GM19468 (cell line): ENCODE measurements at regions not wholly inside any gene's neighbourhood (a gene's known extent, or its start where the extent isn't known, plus 50 kb on each side); places are given as distances from the start of the nearest gene placed in this dataset.

ENCODE experiments used
- ATAC-seq: cut with Tn5 transposase; IDR thresholded peaks from one replicate; pipeline ENCODE4 v1.9.1; 2021; ENCODE audit warnings: mild to moderate bottlenecking, moderate library complexity, moderate number of reproducible peaks; ENCODE audit not compliant: unreplicated experiment; ENCODE audit errors: extremely low read depth

DNA sequence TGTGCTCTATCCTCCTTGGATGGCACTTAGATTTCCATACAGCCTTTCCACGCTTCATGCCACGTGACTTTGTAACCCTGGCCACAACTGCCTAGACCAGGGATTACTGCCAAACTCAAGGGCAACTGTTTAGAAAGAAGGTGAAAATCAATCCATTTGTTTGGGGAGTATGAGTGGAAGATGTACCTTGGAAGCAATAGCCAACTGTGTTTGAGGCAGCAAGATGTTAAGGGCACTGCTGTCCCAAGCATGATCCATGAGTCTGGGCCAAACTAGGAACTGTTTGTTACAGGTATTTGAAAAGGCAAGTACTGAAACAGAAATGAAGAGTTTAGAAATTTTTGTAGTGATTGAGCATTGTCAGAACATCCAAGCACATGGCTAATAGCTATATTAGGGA lies 138.9 kb downstream of the CDC42EP3 start:
- no peak for ATAC-seq

DNA sequence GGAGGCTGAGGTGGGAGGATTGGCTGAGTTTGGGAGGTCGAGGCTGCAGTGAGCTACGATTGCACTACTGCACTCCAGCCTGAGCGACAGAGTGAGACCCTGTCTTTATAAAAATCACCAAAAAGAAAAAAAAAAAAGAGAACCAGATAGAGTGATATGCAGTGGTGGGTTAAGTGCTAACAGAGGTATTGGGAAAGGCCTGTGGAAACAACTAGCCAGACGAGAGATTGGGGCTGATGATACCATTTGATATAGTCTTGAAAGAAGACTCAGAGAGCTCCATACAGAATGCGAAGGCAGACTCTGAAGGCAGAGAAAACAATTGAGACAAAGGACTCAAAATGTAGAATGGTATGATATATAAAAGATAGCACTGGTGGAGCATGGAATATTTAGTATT lies 134.1 kb downstream of the CDC42EP3 start:
- ATAC-seq: no peak

DNA sequence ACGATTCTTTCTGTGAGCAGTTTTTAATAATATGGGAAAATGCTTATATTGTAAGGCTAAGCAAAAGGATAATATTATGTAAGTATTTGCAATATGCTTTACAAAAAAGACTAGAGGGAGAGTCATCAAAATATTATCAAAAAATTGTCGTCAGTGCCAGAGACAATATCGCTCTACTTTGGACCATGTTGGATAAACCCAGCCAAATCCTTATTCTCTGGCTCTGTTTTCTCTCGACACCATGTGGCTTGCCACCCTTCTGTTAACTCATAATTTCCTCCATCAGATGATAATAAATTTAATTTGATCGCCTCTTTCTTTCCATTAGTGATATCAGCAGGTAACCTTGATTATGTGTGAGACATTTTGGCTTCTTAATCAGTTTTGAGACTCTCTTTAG lies 129.9 kb downstream of the CDC42EP3 start:
- no peak for ATAC-seq

DNA sequence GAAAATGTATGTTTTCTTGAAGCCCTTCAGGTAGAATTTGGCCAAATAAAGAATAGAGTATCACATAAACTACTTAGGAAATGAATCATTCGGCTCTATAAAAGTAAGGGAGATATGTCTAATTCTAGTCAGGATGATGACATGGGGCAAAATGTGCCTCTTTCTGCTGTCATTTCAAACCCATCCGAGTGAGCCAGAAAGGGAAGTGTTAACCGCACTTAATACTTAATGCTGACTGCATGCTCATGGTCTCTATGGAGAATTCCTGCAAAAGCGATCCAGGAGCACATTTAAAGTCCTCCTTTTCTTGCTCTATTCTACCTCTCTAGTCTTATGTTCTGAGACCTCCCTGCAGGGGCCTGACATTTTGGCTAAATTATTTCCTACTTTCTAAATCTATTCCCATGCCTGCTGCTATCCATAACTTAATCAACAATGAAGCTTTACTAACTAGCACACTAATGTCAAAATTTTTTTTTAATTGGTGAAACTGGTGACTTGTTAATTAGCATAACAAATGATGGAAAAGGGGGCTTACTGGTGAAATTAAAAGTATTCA lies 127.4 kb downstream of the CDC42EP3 start:
- no peak for ATAC-seq

DNA sequence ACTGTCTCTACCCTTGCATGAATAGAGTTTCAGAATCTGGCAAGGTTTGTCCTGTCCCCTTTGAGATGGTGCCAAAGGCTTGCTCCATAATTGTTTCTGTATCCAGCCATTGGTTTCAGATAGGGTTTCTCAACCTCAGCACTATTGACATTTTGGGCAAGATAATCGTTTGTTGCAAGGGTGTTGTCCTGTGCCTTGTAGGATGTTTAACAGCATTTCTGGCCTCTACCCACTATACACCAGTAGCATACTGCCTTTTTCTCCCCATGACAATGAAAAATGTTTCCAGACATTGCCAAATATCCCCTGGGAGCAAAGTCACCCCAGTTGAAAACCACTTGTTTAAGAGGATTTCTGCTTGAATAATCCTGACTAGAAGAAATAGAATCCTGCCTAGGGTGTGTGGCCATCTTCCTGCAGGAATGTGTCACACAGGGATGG lies 126.8 kb downstream of the CDC42EP3 start:
- no peak for ATAC-seq

DNA sequence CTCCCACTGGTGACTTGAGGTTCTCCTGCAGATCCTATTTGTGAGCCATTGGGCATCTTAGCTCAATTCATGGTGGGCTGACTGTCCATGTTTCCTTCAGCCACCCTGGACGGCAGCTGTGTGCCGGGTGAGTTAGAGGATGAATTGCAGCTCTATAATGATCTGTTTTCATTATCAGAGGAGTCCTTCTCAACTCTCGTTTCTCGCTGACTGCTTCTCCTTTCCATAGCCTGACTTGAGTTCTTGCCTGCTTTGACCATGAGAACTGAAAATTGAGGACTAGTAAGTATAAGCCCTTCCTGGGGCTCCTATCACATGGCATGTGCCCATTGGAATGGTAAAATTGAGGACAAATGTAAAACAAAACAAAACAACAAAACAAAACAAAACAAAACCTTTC lies 121.8 kb downstream of the CDC42EP3 start:
- ATAC-seq: no peak

DNA sequence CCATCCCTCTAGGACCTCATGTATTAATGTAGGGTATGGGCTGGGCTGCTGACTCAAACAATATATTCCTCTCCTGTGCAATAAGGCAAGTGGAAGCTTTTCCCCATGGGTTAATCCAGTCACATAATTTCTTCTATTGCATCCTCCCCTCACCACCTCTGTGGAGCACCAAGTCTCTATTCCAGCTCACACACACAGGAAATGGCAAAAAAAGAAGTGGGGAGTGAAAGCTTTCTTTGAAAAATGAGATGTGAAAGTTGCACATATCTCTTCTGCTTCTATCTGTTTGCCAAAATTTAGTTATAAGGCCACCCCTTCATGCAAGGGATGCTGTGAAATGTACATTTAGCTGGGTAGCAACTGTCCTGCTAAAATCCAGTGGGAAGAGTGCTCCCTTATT lies 121.3 kb downstream of the CDC42EP3 start:
- ATAC-seq: no peak

DNA sequence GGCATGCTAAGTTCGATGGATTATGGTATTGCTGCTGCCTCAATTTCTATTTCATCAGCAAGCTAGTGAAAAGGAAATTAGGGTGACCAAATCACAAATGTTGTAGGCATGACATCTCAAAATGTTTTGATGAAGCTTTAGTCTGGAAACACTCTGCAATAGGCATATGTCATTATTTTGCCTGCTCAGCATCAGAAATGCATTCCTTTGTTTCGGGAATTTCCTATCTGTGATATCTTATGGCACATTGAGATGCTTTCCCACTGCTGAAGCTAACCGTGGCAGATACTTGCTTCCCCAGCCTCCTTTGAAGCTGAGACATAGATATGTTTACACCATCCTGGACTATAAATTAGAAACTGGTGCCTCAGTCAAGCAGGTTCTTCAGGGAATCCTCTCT lies 119.7 kb downstream of the CDC42EP3 start:
- ATAC-seq: no peak

DNA sequence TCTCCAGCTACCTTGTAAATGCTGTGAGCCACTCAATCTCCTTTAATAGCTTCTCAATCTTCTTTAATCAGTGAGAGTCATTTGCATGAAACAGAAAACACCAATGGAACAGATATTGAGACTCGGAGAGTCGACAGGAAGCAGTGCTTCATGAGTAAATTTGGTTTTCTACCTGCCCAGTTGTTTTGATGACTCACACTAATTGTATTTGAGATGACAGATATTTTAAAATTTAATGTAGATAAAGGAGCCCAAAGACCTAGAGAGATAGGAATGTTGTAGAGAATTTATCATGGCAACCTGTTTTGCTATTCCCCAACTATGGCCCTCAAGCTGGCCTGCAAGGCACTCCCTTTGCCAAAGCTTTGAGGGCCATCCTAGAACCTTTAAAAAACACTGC lies 119.1 kb downstream of the CDC42EP3 start:
- no peak for ATAC-seq

DNA sequence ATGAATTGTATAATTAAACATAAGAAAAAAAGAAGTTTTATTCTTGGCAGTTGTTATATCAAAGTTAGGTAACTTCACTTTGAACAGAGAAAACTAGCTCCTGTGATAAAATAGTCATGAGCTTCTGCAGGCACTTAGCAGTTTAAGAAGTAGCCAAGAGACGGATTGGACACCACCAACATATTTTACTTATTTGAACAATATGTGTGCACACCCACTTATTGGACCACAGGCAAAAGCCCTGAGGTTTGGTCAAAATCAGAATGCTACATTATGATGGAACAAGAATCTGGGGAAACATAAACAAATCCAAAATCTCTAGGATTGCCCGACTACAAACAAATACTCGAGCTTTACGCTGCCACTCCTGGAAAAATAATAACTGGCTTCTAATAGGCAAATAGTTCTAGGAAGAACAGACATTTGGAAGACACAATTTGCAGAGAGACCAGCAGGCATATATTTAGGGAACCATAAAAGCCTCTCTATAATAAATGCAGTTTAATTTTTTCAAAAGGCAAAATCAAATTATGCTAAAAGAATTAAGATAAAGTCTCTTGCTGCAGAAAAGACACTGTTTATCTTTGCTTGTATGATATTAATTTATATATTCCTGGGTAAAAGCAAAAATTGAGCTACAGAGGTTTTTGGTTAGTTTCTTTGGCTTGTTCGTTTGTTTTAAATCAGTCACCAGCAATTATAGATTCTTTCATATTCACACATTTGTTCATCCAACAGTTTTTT lies 117.9 kb downstream of the CDC42EP3 start:
- ATAC-seq: no peak

DNA sequence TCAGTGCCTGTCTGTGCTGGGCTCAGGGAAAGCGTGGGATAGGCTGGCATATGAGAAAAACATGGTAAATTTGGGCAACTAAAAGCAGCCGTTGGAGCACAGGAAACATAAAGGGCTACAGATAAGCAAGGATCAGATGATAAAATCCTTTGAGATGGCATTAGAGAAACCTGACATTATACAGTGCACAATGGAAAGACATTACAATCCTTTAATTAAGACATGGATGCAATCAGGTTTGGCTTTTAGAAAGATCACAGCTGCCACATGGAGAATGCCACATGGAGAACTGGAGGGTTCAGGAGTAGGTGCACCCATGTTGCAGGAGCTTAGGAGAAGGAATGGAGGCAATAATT lies 117.3 kb downstream of the CDC42EP3 start:
- no peak for ATAC-seq

DNA sequence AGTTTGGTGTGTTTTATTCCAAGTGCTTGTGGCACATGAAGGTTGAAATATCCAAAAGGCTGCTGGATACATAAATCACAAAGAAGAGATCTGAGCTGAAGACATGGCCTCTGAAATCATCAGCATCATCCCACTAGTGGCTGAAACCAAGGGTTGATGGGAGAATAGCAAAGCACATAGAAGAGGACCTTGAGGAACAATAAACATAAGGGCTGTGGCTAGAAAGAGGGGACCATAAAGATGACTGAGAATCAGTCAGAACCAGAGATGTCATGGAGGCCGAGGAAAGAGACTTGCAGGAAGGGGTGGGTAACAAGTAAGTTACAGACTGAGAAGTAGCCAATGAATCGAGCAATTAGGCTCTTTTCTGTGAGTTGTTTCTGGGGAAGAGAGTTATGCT lies 116.8 kb downstream of the CDC42EP3 start:
- no peak for ATAC-seq

DNA sequence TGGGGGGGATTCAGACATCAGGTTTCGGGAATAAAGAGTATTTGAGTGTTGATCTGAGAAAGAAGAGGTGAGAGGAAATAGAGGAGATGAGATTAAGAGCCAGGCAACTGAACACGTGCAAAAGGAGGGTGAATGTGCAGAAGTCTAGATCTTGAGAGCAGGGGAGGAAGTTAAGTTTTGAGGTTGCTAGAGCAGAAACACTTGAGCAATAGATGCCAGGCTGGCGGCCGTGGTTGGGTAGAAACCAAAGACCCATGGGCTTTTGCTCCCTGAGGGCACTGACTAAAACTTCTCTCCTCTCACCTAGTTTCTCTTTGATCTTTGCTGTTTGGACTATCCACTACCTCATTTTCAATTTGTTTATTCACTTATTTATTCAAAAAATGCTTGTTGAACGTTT lies 116.0 kb downstream of the CDC42EP3 start:
- ATAC-seq: peak; percentile 35

DNA sequence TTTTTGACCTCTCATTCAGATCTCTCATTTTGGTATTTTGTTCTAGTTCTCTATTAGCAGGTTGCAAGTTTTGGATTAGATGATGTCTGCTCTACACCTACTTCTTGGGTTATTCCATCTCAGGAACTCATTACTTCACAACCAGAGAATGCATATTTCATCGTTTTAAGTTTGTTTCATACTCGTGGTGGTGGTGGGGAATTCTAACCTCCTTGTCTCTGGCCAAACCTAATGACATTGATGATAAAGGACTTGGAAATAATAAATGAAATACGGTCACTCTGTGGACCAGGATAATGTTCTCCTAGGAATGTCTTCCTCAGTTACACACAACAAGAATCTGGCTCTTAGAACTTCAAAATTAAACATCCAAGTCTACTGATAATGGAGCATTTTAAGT lies 115.2 kb downstream of the CDC42EP3 start:
- ATAC-seq: no peak

DNA sequence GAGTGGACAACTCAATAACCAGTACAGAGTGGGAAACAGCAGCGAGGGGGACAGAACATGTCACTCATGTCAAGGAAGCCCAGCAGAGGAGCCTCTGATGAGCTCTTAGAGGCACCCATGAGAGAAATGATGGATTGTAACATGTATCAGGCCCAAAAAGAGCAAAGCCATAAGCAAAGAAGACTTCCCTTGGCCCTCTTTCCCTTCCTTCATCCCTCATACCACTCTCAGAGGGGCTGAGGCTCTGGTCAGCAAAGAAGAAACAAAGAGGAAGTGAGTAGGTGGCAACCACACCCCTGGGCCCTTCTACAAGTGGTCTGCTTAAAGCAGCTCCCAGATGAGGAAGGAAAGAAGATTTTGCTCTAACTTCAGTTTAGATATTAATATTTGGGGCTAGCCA lies 112.8 kb downstream of the CDC42EP3 start:
- no peak for ATAC-seq

DNA sequence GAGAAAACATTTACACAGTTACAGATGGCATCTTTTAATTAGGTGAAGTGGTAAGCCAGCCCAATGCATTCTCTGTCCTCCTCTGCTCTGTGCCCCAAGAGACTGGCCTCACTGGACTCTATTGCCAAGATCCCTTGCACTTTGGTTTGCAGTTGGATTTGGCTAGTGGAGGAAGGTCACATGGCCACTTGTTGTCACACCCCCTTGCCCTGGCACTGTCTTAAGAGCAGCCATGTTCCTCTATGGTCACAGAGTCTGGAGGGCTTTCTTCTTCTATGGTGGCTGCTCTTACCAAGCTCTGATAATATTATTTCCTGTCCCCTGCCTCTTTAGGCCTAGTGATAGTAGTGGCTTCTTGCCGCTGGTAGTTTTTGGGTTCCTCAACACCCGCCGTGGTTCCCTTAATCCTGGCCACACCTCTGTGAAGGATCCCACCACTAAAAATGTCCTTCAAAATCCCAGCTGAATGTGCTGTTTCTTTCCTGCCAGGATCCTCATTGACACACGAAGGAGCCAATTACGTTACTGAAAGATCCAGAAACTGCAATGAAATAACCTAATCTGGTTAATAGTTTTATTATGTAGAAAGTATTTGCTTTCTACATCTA lies 111.1 kb downstream of the CDC42EP3 start:
- ATAC-seq: no peak

DNA sequence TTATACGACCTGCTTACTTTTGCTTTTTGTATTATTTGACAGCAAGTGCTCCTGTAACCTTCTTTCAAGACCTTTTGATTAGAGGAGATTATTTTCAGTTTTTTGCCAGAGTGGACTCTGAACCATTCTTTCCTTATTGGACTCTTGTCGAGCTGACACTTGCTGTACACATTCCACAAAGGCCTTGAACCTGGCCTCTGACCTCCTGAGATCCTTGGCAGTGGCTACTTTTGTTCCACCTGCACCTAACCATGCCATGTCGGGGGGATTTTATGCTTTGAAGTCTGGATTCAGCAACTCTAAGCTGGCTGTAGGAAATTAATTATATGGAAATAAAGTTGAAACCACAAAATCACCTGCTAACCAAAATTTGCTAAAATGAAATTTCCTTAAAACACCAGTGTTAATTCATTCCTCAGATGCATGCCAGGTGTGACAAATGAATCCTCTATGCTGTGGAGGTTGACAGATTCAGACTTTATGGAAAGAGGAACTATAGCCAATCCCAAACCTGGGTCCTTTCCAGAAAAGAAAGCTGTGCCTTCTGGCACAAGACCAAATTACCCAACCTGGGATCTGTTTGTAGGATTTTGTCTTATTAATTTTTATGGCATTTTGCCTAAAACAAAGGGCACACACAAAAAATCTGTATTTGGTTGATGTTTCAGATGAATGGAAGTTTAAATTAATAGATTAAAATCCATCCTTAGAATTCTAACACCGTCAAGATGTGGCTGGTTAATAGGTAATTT lies 110.4 kb downstream of the CDC42EP3 start:
- no peak for ATAC-seq

DNA sequence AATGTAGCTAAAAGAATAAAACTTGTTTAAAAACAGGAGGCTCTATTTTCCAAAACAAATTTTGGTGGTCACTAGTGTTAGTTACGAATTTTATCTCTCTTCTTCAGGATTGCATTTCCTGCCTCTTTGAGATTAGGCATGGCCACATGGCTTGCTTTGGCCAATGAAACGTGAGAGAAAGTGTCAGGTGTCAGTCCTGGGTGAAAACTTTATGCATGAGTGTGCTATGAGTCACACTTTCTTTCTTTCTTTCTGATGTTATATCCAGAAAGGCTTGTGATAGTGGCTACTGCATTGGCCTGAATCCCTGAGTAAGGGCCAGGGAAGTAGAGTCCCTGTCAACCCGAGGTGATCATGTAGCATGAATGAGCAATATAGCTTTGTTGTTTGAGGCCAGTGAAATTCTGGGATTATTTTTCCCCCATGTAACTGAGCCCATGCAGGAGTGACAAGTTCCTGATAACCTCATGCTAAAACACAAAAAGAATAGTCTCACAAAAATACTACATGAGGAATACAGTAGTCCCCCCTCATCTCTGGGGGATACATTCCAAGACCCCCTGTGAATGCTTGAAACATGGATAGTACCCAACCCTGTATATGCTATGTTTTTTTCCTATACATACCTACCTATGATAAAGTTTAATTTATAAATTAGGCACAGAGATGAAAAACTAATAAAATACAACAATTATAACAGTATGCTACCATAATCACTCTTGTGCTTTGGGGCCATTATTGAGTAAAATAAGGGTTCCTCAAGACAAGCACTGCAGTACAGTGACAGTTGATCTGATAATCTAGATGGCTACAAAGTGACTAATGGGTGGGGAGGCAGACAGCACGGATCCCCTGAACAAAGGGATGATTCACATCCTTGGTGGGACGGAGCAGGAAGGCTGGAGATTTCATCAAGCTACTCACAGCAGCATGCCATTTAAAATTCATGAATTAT lies 109.5 kb downstream of the CDC42EP3 start:
- ATAC-seq: peak; percentile 68

DNA sequence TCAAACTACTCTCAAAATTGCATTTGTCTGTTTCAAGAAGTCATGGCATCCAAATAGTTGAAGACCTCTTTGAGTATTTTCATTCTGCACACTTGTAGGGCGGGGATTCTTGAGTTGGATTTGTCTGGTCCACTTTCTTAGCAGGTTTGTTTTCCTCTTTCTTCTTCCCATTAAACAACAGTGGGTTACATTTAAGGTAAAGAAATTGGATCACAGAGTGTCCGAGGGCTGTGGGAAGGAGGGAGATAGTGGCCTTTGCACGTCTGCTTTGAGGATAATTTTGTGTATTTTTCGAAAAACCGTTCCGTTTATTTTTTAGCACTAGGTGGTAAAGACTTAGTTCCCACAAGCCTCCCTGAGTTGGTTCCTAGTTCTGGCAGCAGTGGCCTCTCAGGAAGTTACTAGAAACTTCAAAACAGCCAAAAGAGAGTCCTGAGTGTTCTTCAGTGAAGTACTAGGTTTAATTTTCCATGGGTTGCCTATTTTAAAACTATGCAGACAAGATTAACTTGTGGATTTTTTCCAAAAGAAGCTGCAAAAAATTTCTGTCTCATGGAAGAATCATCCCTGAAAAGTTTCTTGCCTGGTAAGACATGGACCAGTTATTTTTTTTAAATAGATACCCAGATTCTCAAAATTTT lies 107.9 kb downstream of the CDC42EP3 start:
- no peak for ATAC-seq

DNA sequence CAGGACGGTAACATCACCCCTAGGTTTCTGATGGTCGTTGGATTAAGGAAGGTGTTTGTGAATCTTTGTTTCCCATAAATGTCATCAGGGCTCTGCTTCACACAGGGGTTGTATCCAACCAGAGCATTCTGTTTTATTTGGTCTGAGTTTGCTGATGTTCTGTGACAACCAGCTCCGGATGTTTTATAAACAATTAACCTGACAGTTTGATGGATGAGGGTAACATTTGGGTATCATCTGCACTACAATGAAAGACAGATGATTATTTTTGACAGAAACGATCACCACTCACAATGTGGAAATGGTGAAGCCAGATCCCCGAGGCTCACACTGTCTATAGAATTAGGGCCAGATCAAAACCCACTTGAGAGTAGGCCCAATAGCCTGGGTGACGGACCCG lies 107.1 kb downstream of the CDC42EP3 start:
- no peak for ATAC-seq
